ENCODE measurements at regions not wholly inside any gene's neighbourhood (a gene's known extent, or its start where the extent isn't known, plus 50 kb on each side); places are given as distances from the start of the nearest gene placed in this dataset.

- WGBS, 2 donors: 88 to 93% methylated on average over 2 of the region's 2 CpGs
- H3K36me3 ChIP-seq: no peaks in the 10 kb centered on the region
- no peak for TF ChIP-seq POLR2A (IDR thresholded peaks at IDR 0.05)
- TF ChIP-seq, protein P1, sequence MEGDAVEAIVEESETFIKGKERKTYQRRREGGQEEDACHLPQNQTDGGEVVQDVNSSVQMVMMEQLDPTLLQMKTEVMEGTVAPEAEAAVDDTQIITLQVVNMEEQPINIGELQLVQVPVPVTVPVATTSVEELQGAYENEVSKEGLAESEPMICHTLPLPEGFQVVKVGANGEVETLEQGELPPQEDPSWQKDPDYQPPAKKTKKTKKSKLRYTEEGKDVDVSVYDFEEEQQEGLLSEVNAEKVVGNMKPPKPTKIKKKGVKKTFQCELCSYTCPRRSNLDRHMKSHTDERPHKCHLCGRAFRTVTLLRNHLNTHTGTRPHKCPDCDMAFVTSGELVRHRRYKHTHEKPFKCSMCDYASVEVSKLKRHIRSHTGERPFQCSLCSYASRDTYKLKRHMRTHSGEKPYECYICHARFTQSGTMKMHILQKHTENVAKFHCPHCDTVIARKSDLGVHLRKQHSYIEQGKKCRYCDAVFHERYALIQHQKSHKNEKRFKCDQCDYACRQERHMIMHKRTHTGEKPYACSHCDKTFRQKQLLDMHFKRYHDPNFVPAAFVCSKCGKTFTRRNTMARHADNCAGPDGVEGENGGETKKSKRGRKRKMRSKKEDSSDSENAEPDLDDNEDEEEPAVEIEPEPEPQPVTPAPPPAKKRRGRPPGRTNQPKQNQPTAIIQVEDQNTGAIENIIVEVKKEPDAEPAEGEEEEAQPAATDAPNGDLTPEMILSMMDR (IDR thresholded peaks at IDR 0.05): no peak
- H3K4me3 ChIP-seq (replicated peaks in 1 of 3): no peak overlapping the region
- peaks cover 5 to 6% of the 10 kb centered on the region in 2 donors for H3K4me1 ChIP-seq
- no peaks in the 10 kb centered on the region for H3K27me3 ChIP-seq
- H3K27ac ChIP-seq: no peak overlapping the region
- intact Hi-C loops (cut with DNase I): no loop called here
- no peak for DNase-seq
- no peaks in the 10 kb centered on the region for H3K9me3 ChIP-seq
Observed at GRCh38 chr12:78407722-78408121, 456.9 kb upstream of the SYT1 start.

DNA sequence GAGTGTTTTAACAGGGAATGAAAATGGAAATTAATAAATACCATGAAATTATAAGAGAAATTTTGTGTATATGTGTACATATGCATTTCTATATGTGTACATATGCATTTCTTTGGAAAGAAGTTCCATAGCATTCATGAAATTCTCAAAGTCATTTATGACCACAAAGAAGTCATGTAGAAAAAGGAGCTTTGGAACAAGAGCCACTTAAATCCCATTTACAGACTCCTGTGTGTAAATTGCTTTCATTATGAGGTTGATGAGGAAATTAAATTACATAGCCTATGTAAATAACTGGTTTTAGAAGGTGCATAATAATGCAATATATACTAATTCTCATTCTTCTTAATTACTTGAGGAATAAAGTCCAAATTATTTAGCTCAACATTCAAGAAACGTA lies 450.5 kb upstream of the SYT1 start:
- TF ChIP-seq, protein P1 (IDR thresholded peaks at IDR 0.05): no peak
- TF ChIP-seq POLR2A (IDR thresholded peaks at IDR 0.05): no peak
- WGBS, 2 donors: 96 to 99% methylated on average over 1 of the region's 1 CpG
- intact Hi-C loops (cut with DNase I): no loop called here
- no peaks in the 10 kb centered on the region for H3K9me3 ChIP-seq
- H3K4me1 ChIP-seq: no peaks in the 10 kb centered on the region
- H3K27me3 ChIP-seq: no peaks in the 10 kb centered on the region
- H3K27ac ChIP-seq: no peak overlapping the region
- H3K4me3 ChIP-seq (replicated peaks in 1 of 3): no peak overlapping the region
- DNase-seq: no peak
- H3K36me3 ChIP-seq: no peaks in the 10 kb centered on the region

- intact Hi-C loops (cut with DNase I): no loop called here
Observed at GRCh38 chr12:78418919-78419318, 445.7 kb upstream of the SYT1 start.

DNA sequence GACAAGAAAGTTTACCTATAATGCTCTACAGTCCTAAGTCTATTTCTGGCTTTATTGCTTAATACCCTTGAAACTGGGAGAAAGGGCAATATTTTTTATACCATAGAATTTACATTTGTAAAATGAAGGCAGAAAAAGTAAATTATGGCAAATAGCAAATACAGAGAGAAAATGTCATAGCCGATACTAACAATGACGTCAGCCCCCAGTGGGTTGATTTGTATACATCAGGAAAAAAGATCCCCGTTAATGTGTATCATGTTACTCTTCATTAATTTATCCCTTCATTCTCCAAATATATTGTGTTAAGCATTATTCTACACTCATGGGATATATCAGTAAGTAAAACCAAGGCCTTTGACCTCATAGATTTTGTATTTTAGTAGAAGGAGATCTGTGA lies 445.1 kb upstream of the SYT1 start:
- intact Hi-C loops (cut with DNase I): no loop called here
- TF ChIP-seq POLR2A (IDR thresholded peaks at IDR 0.05): no peak
- TF ChIP-seq, protein P1 (IDR thresholded peaks at IDR 0.05): no peak
- DNase-seq: no peak
- Histone ChIP-seq H3K9me3 (no peaks in the 10 kb centered on the region), H3K36me3 (no peaks in the 10 kb centered on the region), H3K27ac (no peak overlapping the region), H3K4me1 (no peaks in the 10 kb centered on the region), H3K27me3 (no peaks in the 10 kb centered on the region), H3K4me3 (replicated peaks in 1 of 3) (no peak overlapping the region)
- 88 to 89% methylated on average over 3 of the region's 3 CpGs for WGBS, 2 donors

More at GRCh38 chr12:78418919-78419318, 445.7 kb upstream of the SYT1 start:
- H3K36me3 ChIP-seq: no peaks in the 10 kb centered on the region
- WGBS, 2 donors: 59 to 67% methylated on average over 2 of the region's 2 CpGs
- H3K4me3 ChIP-seq (replicated peaks in 1 of 3): no peak overlapping the region
- H3K27me3 ChIP-seq: no peaks in the 10 kb centered on the region
- no peaks in the 10 kb centered on the region for H3K4me1 ChIP-seq
- no peak for DNase-seq
- no peaks in the 10 kb centered on the region for H3K9me3 ChIP-seq
- TF ChIP-seq POLR2A (IDR thresholded peaks at IDR 0.05): no peak
- TF ChIP-seq, protein P1 (IDR thresholded peaks at IDR 0.05): no peak
- no peak overlapping the region for H3K27ac ChIP-seq

DNA sequence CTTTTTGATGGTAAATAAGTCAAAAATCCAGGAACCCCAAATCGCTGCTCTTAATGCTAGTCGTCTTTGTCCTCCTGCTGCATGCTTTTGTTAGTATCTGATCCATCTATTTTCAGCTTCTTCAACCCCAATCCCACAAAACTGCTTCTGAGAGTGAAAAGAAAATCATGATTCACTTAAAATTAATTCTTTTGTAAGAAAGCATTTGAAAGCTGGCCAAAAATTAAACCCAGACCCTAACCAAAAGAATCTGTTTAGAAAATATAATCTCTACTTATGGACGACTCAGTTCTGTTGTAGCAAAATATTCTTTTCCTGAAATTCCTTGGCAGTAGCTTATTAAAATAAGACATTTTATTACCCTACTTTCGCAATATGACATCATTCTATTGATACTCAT lies 443.6 kb upstream of the SYT1 start:
- H3K27ac ChIP-seq: no peak overlapping the region
- intact Hi-C loops (cut with DNase I): no loop called here
- no peak for TF ChIP-seq POLR2A (IDR thresholded peaks at IDR 0.05)
- TF ChIP-seq, protein P1 (IDR thresholded peaks at IDR 0.05): no peak

More for the DNA sequence above, 443.6 kb upstream of the SYT1 start:
- WGBS, 2 donors: 80 to 85% methylated on average over 4 of the region's 4 CpGs
- no peaks in the 10 kb centered on the region for H3K27me3 ChIP-seq
- no peaks in the 10 kb centered on the region for H3K9me3 ChIP-seq
- no peaks in the 10 kb centered on the region for H3K4me1 ChIP-seq
- H3K4me3 ChIP-seq (replicated peaks in 1 of 3): no peak overlapping the region
- H3K36me3 ChIP-seq: no peaks in the 10 kb centered on the region
- DNase-seq: no peak

Data from thyroid gland (tissue), 4 donors.